IMR-90 (cell line): ENCODE measurements at regions not wholly inside any gene's neighbourhood (a gene's known extent, or its start where the extent isn't known, plus 50 kb on each side); places are given as distances from the start of the nearest gene placed in this dataset.

ENCODE experiments used
- BHLHE40 ChIP-seq: fragments of 150-350 bp; IDR thresholded peaks from 2 replicates; pipeline ENCODE4 v1.6.1; 2016; ENCODE audit warnings: mild to moderate bottlenecking, low read depth, low read length
- CEBPB ChIP-seq: IDR thresholded peaks from 2 replicates; pipeline ENCODE4 v1.6.1; 2012; ENCODE audit warnings: low read depth, low read length, improper control_type of control experiment
- CHD1 ChIP-seq: IDR thresholded peaks from 2 replicates; pipeline ENCODE4 v1.6.1; 2012; ENCODE audit warnings: low read depth, low read length, improper control_type of control experiment
- CTCF ChIP-seq: conservative IDR thresholded peaks from 2 replicates; pipeline ENCODE4 v1.5.1; 2012; ENCODE audit warnings: mild to moderate bottlenecking, low read depth, low read length, improper control_type of control experiment
- MAFK ChIP-seq: IDR thresholded peaks from 2 replicates; pipeline ENCODE4 v1.6.1; 2012; ENCODE audit warnings: low read depth, low read length, improper control_type of control experiment
- MAZ ChIP-seq: IDR thresholded peaks from 2 replicates; pipeline ENCODE4 v1.6.1; 2012; ENCODE audit warnings: low read depth, mild to moderate bottlenecking, low read length, improper control_type of control experiment, moderate library complexity, borderline replicate concordance
- NFE2L2 ChIP-seq: fragments of 150-350 bp; IDR thresholded peaks from 2 replicates; pipeline ENCODE4 v1.6.1; 2016; ENCODE audit warnings: low read depth, mild to moderate bottlenecking, low read length
- POLR2A ChIP-seq: IDR thresholded peaks from 2 replicates; pipeline ENCODE4 v1.6.1; 2012; ENCODE audit warnings: mild to moderate bottlenecking, low read depth, low read length
- RAD21 ChIP-seq: IDR thresholded peaks from 2 replicates; pipeline ENCODE4 v1.6.1; 2012; ENCODE audit warnings: low read length, improper control_type of control experiment
- SMC3 ChIP-seq: fragments of 150-350 bp; IDR thresholded peaks from 2 replicates; pipeline ENCODE4 v1.6.1; 2016; ENCODE audit warnings: low read depth, mild to moderate bottlenecking, antibody characterized with exemption, low read length, moderate library complexity
- USF2 ChIP-seq: fragments of 150-350 bp; IDR thresholded peaks from 2 replicates; pipeline ENCODE4 v1.6.1; 2017; ENCODE audit warnings: mild to moderate bottlenecking, antibody characterized with exemption, low read length, low read depth

GRCh38 chr2:239745386-239746227 is 279.5 kb downstream of the NDUFA10 start:
- TF ChIP-seq CTCF, result no peak
- TF ChIP-seq POLR2A, result no peak
- TF ChIP-seq CEBPB, result no peak
- no peak for TF ChIP-seq MAFK
- TF ChIP-seq NFE2L2, result no peak
- TF ChIP-seq RAD21, result no peak
- no peak for TF ChIP-seq SMC3
- TF ChIP-seq BHLHE40, result no peak
- TF ChIP-seq MAZ, result no peak
- no peak for TF ChIP-seq USF2
- TF ChIP-seq CHD1, result no peak
